ENCODE measurements at regions not wholly inside any gene's neighbourhood (a gene's known extent, or its start where the extent isn't known, plus 50 kb on each side); places are given as distances from the start of the nearest gene placed in this dataset.

DNA sequence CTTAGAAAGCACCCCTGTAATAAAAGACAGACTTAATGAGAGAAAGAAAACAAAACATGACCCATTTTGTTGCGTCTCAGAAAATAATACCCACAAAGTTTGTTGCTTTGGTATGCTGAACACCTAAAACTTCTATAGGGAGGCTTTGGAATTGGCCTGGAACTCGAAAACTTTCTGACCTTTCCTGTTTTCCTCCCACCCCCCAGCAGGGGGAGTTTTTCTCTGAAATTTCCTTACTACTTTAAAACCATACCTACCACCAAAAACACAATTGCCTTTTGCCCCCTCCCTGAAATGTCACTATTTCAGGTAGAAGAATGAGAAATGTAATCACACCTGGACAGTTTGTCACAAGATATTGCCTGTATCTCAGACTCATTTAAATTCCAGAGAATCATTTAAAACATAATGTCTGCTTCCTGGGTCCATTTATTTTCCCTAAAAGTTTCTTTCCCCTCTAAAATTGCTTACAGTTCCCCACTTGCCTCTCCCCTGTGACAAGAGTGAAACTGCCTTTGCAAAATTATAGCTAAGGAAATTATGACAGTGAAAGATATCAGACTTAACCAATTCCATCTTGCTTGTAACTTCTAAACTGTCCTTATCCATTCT is 2700.2 kb downstream of the PCDH9 start:
- H3K4me3 ChIP-seq (ENCODE audit: insufficient read depth, low read length), result no peak overlapping the region
- H4K20me1 ChIP-seq (ENCODE audit: insufficient read depth, low read length), result no peaks in the 10 kb centered on the region
- H3K27ac ChIP-seq (ENCODE audit: low read depth, low read length), result no peak overlapping the region
- no peaks in the 10 kb centered on the region for H3K36me3 ChIP-seq (ENCODE audit: insufficient read depth, low read length)
- H3K4me1 ChIP-seq (ENCODE audit: insufficient read depth, low read length), result no peaks in the 10 kb centered on the region
- no peaks in the 10 kb centered on the region for H3K27me3 ChIP-seq (ENCODE audit: insufficient read depth, low read length)
- no peak overlapping the region for H2AFZ ChIP-seq (ENCODE audit: low read length)
- H3K4me2 ChIP-seq (ENCODE audit: insufficient read depth, low read length), result no peak overlapping the region
- no peak for DNase-seq (ENCODE audit: insufficient read length, low spot score, missing footprints)
- H3K79me2 ChIP-seq (ENCODE audit: insufficient read depth, low read length), result no peaks in the 10 kb centered on the region
- TF ChIP-seq, protein P1, sequence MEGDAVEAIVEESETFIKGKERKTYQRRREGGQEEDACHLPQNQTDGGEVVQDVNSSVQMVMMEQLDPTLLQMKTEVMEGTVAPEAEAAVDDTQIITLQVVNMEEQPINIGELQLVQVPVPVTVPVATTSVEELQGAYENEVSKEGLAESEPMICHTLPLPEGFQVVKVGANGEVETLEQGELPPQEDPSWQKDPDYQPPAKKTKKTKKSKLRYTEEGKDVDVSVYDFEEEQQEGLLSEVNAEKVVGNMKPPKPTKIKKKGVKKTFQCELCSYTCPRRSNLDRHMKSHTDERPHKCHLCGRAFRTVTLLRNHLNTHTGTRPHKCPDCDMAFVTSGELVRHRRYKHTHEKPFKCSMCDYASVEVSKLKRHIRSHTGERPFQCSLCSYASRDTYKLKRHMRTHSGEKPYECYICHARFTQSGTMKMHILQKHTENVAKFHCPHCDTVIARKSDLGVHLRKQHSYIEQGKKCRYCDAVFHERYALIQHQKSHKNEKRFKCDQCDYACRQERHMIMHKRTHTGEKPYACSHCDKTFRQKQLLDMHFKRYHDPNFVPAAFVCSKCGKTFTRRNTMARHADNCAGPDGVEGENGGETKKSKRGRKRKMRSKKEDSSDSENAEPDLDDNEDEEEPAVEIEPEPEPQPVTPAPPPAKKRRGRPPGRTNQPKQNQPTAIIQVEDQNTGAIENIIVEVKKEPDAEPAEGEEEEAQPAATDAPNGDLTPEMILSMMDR (IDR thresholded peaks at IDR 0.05; ENCODE audit: extremely low read depth, low read depth, low read length), result peak; percentile 46
- H3K9me3 ChIP-seq (ENCODE audit: low read depth, low read length), result no peaks in the 10 kb centered on the region

DNA sequence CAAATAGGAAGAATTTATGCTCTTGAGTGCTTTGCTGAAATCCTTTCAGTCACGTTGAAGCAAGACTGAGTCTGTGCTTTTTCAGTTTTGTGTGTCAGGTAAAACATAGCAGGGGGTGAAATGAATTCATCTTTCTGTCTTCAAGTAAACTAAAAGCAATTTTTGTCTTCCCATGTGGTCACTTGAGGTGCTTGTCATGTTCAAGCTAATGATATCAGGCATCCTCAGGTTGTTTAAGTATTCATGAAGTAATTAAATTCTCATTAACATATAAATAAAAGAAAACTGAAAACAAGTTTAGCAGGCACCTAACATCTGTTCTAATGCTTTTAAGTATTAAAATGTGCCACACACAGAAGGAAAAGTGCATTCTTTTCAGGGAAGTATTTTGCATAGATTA is 2701.3 kb downstream of the PCDH9 start:
- H3K36me3 ChIP-seq (ENCODE audit: insufficient read depth, low read length), result no peaks in the 10 kb centered on the region
- H3K4me1 ChIP-seq (ENCODE audit: insufficient read depth, low read length), result no peaks in the 10 kb centered on the region
- DNase-seq (ENCODE audit: insufficient read length, low spot score, missing footprints), result no peak
- H3K27me3 ChIP-seq (ENCODE audit: insufficient read depth, low read length), result no peaks in the 10 kb centered on the region
- H3K27ac ChIP-seq (ENCODE audit: low read depth, low read length), result no peak overlapping the region
- H4K20me1 ChIP-seq (ENCODE audit: insufficient read depth, low read length), result no peaks in the 10 kb centered on the region
- H3K4me3 ChIP-seq (ENCODE audit: insufficient read depth, low read length), result no peak overlapping the region
- no peak overlapping the region for H2AFZ ChIP-seq (ENCODE audit: low read length)
- no peak overlapping the region for H3K4me2 ChIP-seq (ENCODE audit: insufficient read depth, low read length)
- no peaks in the 10 kb centered on the region for H3K9me3 ChIP-seq (ENCODE audit: low read depth, low read length)
- H3K79me2 ChIP-seq (ENCODE audit: insufficient read depth, low read length), result no peaks in the 10 kb centered on the region
- TF ChIP-seq, protein P1 (IDR thresholded peaks at IDR 0.05; ENCODE audit: extremely low read depth, low read depth, low read length), result no peak

DNA sequence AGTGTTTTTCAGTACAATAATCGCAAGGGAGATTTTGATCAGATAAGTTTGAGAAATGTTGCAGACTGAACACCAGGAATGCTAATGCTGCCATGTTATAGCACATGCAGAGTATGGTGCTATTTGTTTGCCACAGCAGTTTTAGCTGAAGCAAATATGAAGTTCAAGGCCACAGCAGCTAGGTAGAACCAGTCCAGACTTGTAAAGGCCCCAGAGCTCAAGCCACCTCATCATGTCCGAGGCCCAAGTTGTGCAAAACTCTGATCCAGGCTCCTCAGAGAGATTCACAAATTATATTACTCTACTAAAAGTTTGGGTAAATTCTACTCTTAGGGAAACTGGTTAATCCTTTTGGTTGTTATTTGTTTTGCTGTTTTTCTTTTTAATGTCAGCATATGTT is 2702.6 kb downstream of the PCDH9 start:
- no peaks in the 10 kb centered on the region for H3K9me3 ChIP-seq (ENCODE audit: low read depth, low read length)
- H3K27me3 ChIP-seq (ENCODE audit: insufficient read depth, low read length), result no peaks in the 10 kb centered on the region
- H3K79me2 ChIP-seq (ENCODE audit: insufficient read depth, low read length), result no peaks in the 10 kb centered on the region
- no peak overlapping the region for H3K27ac ChIP-seq (ENCODE audit: low read depth, low read length)
- H3K4me3 ChIP-seq (ENCODE audit: insufficient read depth, low read length), result no peak overlapping the region
- DNase-seq (ENCODE audit: insufficient read length, low spot score, missing footprints), result no peak
- H3K4me2 ChIP-seq (ENCODE audit: insufficient read depth, low read length), result no peak overlapping the region
- no peaks in the 10 kb centered on the region for H3K4me1 ChIP-seq (ENCODE audit: insufficient read depth, low read length)
- H3K36me3 ChIP-seq (ENCODE audit: insufficient read depth, low read length), result no peaks in the 10 kb centered on the region
- H2AFZ ChIP-seq (ENCODE audit: low read length), result no peak overlapping the region
- no peaks in the 10 kb centered on the region for H4K20me1 ChIP-seq (ENCODE audit: insufficient read depth, low read length)
- TF ChIP-seq, protein P1 (IDR thresholded peaks at IDR 0.05; ENCODE audit: extremely low read depth, low read depth, low read length), result no peak

DNA sequence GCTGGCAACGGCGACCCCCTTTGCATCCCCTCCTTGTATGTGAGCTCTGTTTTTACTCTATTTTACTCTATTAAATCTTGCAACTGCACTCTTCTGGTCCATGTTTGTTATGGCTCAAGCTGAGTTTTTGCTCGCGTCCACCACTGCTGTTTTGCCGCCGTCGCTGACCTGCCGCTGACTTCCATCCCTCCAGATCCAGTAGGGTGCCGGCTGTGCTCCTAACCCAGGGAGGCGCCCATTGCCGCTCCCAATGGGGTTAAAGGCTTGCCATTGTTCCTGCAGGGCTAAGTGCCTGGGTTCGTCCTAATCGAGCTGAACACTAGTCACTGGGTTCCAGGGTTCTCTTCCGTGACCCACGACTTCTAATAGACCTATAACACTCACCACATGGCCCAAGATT is 2704.4 kb downstream of the PCDH9 start:
- no peaks in the 10 kb centered on the region for H4K20me1 ChIP-seq (ENCODE audit: insufficient read depth, low read length)
- no peak overlapping the region for H3K4me3 ChIP-seq (ENCODE audit: insufficient read depth, low read length)
- no peak overlapping the region for H3K27ac ChIP-seq (ENCODE audit: low read depth, low read length)
- no peaks in the 10 kb centered on the region for H3K79me2 ChIP-seq (ENCODE audit: insufficient read depth, low read length)
- TF ChIP-seq, protein P1 (IDR thresholded peaks at IDR 0.05; ENCODE audit: extremely low read depth, low read depth, low read length), result no peak
- no peak overlapping the region for H3K4me2 ChIP-seq (ENCODE audit: insufficient read depth, low read length)
- H3K4me1 ChIP-seq (ENCODE audit: insufficient read depth, low read length), result no peaks in the 10 kb centered on the region
- no peaks in the 10 kb centered on the region for H3K9me3 ChIP-seq (ENCODE audit: low read depth, low read length)
- DNase-seq (ENCODE audit: insufficient read length, low spot score, missing footprints), result no peak
- H3K36me3 ChIP-seq (ENCODE audit: insufficient read depth, low read length), result no peaks in the 10 kb centered on the region
- no peak overlapping the region for H2AFZ ChIP-seq (ENCODE audit: low read length)
- no peaks in the 10 kb centered on the region for H3K27me3 ChIP-seq (ENCODE audit: insufficient read depth, low read length)

Data from osteoblast (primary cell).